ENCODE measurements at regions not wholly inside any gene's neighbourhood (a gene's known extent, or its start where the extent isn't known, plus 50 kb on each side); places are given as distances from the start of the nearest gene placed in this dataset.

- Histone ChIP-seq H3K27me3 (ENCODE audit: control insufficient read depth in 1 of 2, insufficient read depth in 2 of 2, low read length in 2 of 2) (peaks cover 0 to 6% of the 10 kb centered on the region in 2 experiments; a peak in 1 of 5 replicates), H3K4me1 (ENCODE audit: insufficient read depth, low read length) (peaks cover 5% of the 10 kb centered on the region; the same call in 1 of the 2 replicates), H3K27ac (ENCODE audit: extremely low read length, insufficient read depth, low read length) (no peak overlapping the region), H3K4me2 (ENCODE audit: low read depth, low read length) (no peak overlapping the region), H3K4me3 (replicated peaks in 1 of 3; ENCODE audit: insufficient read depth in 1 of 3, low read depth in 2 of 3, low read length in 3 of 3) (no peak overlapping the region), H3K36me3 (replicated peaks in 1 of 2; ENCODE audit: control insufficient read depth in 1 of 2, insufficient read depth in 2 of 2, low read length in 2 of 2) (no peaks in the 10 kb centered on the region), H3K79me2 (ENCODE audit: insufficient read depth, low read length) (no peaks in the 10 kb centered on the region), H3K9ac (ENCODE audit: insufficient read depth, low read depth, low read length) (no peak overlapping the region), H2AFZ (ENCODE audit: low read length) (no peak overlapping the region), H4K20me1 (ENCODE audit: insufficient read depth, low read length) (no peaks in the 10 kb centered on the region), H3K9me3 (ENCODE audit: low read length) (no peaks in the 10 kb centered on the region)
- in situ Hi-C loops (cut with HindIII; ENCODE audit: extremely low pct_ligation_motif_present, low pct_unique_long_range_greater_than_20kb): no loop called here
- POLR2A ChIA-PET: no interaction called here
- ATAC-seq: no peak
- CTCF ChIA-PET (ENCODE audit: low intra/inter-chr PET ratio, low total read pairs): no interaction called here
- intact Hi-C loops (cut with micrococcal nuclease; ENCODE audit: unreplicated experiment): no loop called here
- no peak for FAIRE-seq
- TF ChIP-seq SIX1 (CRISPR knock-in tag; IDR thresholded peaks at IDR 0.05; ENCODE audit: borderline replicate concordance) (no peak), PHF5A (CRISPR knock-in tag; IDR thresholded peaks at IDR 0.05; ENCODE audit: low read depth, unreplicated experiment) (no peak), HNRNPUL1 (IDR thresholded peaks at IDR 0.05; ENCODE audit: low read depth, low read length) (no peak), ZBTB7A (CRISPR knock-in tag; IDR thresholded peaks at IDR 0.05) (no peak), TBL1XR1 (IDR thresholded peaks at IDR 0.05; ENCODE audit: borderline replicate concordance, low read length, partially characterized antibody) (no peak), ZNF275 (CRISPR knock-in tag; IDR thresholded peaks at IDR 0.05; ENCODE audit: borderline replicate concordance) (no peak), ZNF335 (CRISPR knock-in tag; IDR thresholded peaks at IDR 0.05) (no peak), ZNF44 (CRISPR knock-in tag; IDR thresholded peaks at IDR 0.05) (no peak), IRF1 (CRISPR knock-in tag; IDR thresholded peaks at IDR 0.05; ENCODE audit: low read depth) (no peak), ZNF431 (CRISPR knock-in tag; IDR thresholded peaks at IDR 0.05; ENCODE audit: borderline replicate concordance, low read depth) (no peak), ZBTB1 (CRISPR knock-in tag; IDR thresholded peaks at IDR 0.05; ENCODE audit: borderline replicate concordance) (no peak)
- no TSS peak for BruUV-seq (replicated peaks)
- no peak for DNase-seq (ENCODE audit: low spot score)
- 12% methylated on average over 5 of the region's 5 CpGs for WGBS (ENCODE audit: low lambda C conversion rate)
Observed at GRCh38 chr17:73772107-73772705, 128.0 kb upstream of the SDK2 start.

All from HepG2 (cell line).